ENCODE measurements at regions not wholly inside any gene's neighbourhood (a gene's known extent, or its start where the extent isn't known, plus 50 kb on each side); places are given as distances from the start of the nearest gene placed in this dataset.

- no peak for DNase-seq (ENCODE audit: low read depth in 2 of 3, low spot score in 2 of 3)
Measured at GRCh38 chr2:137729305-137729704, 235.0 kb upstream of the HNMT start.

- no peak for DNase-seq (ENCODE audit: low read depth in 2 of 3, low spot score in 2 of 3)
Measured at GRCh38 chr2:137737559-137737958, 226.7 kb upstream of the HNMT start.

- no peak for DNase-seq (ENCODE audit: low read depth in 2 of 3, low spot score in 2 of 3)
Measured at GRCh38 chr2:137741784-137742362, 222.4 kb upstream of the HNMT start.

GRCh38 chr2:137747509-137747908 lies 216.8 kb upstream of the HNMT start:
- DNase-seq (ENCODE audit: low read depth in 2 of 3, low spot score in 2 of 3), result no peak

- DNase-seq (ENCODE audit: low read depth in 2 of 3, low spot score in 2 of 3), result no peak
Measured at GRCh38 chr2:137748533-137748932, 215.7 kb upstream of the HNMT start.

- no peak for DNase-seq (ENCODE audit: low read depth in 2 of 3, low spot score in 2 of 3)
Measured at GRCh38 chr2:137764646-137765045, 199.6 kb upstream of the HNMT start.

GRCh38 chr2:137769406-137769805 lies 194.9 kb upstream of the HNMT start:
- DNase-seq (ENCODE audit: low read depth in 2 of 3, low spot score in 2 of 3), result no peak

GRCh38 chr2:137770166-137770565 lies 194.1 kb upstream of the HNMT start:
- DNase-seq (ENCODE audit: low read depth in 2 of 3, low spot score in 2 of 3), result no peak

GRCh38 chr2:137771064-137771463 lies 193.2 kb upstream of the HNMT start:
- no peak for DNase-seq (ENCODE audit: low read depth in 2 of 3, low spot score in 2 of 3)

- DNase-seq (ENCODE audit: low read depth in 2 of 3, low spot score in 2 of 3), result no peak
Measured at GRCh38 chr2:137772451-137772850, 191.8 kb upstream of the HNMT start.

- DNase-seq (ENCODE audit: low read depth in 2 of 3, low spot score in 2 of 3), result no peak
Measured at GRCh38 chr2:137775529-137775928, 188.7 kb upstream of the HNMT start.

- DNase-seq (ENCODE audit: low read depth in 2 of 3, low spot score in 2 of 3), result no peak
Measured at GRCh38 chr2:137776697-137777096, 187.6 kb upstream of the HNMT start.

GRCh38 chr2:137797641-137798040 lies 166.6 kb upstream of the HNMT start:
- DNase-seq (ENCODE audit: low read depth in 2 of 3, low spot score in 2 of 3), result no peak

GRCh38 chr2:137799600-137799999 lies 164.7 kb upstream of the HNMT start:
- no peak for DNase-seq (ENCODE audit: low read depth in 2 of 3, low spot score in 2 of 3)

- no peak for DNase-seq (ENCODE audit: low read depth in 2 of 3, low spot score in 2 of 3)
Measured at GRCh38 chr2:137800386-137800785, 163.9 kb upstream of the HNMT start.

- DNase-seq (ENCODE audit: low read depth in 2 of 3, low spot score in 2 of 3), result no peak
Measured at GRCh38 chr2:137801228-137801627, 163.0 kb upstream of the HNMT start.

GRCh38 chr2:137802038-137802437 lies 162.2 kb upstream of the HNMT start:
- no peak for DNase-seq (ENCODE audit: low read depth in 2 of 3, low spot score in 2 of 3)

GRCh38 chr2:137806068-137806805 lies 158.0 kb upstream of the HNMT start:
- no peak for DNase-seq (ENCODE audit: low read depth in 2 of 3, low spot score in 2 of 3)

GRCh38 chr2:137809252-137809651 lies 155.0 kb upstream of the HNMT start:
- DNase-seq (ENCODE audit: low read depth in 2 of 3, low spot score in 2 of 3), result no peak

- DNase-seq (ENCODE audit: low read depth in 2 of 3, low spot score in 2 of 3), result no peak
Measured at GRCh38 chr2:137809837-137810236, 154.4 kb upstream of the HNMT start.

GRCh38 chr2:137812517-137812916 lies 151.8 kb upstream of the HNMT start:
- no peak for DNase-seq (ENCODE audit: low read depth in 2 of 3, low spot score in 2 of 3)

- DNase-seq (ENCODE audit: low read depth in 2 of 3, low spot score in 2 of 3), result no peak
Measured at GRCh38 chr2:137813176-137813575, 151.1 kb upstream of the HNMT start.

- DNase-seq (ENCODE audit: low read depth in 2 of 3, low spot score in 2 of 3), result no peak
Measured at GRCh38 chr2:137817058-137817457, 147.2 kb upstream of the HNMT start.

Data from hematopoietic multipotent progenitor cell (in vitro differentiated cells).